ENCODE measurements at regions not wholly inside any gene's neighbourhood (a gene's known extent, or its start where the extent isn't known, plus 50 kb on each side); places are given as distances from the start of the nearest gene placed in this dataset.

GRCh38 chrX:78213331-78213730 is 73.9 kb upstream of the TAF9B start:
- Histone ChIP-seq H3K27ac (ENCODE audit: low read length) (no peak overlapping the region), H3K9me2 (replicated peaks; ENCODE audit: insufficient read depth, low read length) (no peaks in the 10 kb centered on the region), H3K4me1 (ENCODE audit: low read length) (no peaks in the 10 kb centered on the region), H3K79me2 (ENCODE audit: low read length) (no peaks in the 10 kb centered on the region), H3K4me3 (ENCODE audit: low read length) (no peak overlapping the region), H3F3A (ENCODE audit: insufficient read depth, low read length) (no peaks in the 10 kb centered on the region), H3K9me3 (replicated peaks; ENCODE audit: insufficient read depth, low read length) (no peaks in the 10 kb centered on the region), H4K20me1 (ENCODE audit: insufficient read depth, low read length) (no peaks in the 10 kb centered on the region), H3K36me3 (replicated peaks; ENCODE audit: insufficient read depth, low read length) (no peaks in the 10 kb centered on the region), H3K9ac (ENCODE audit: low read length) (no peak overlapping the region), H3K4me2 (ENCODE audit: low read depth, low read length) (no peak overlapping the region), H3K27me3 (replicated peaks; ENCODE audit: insufficient read depth, low read length) (no peaks in the 10 kb centered on the region), H2AFZ (ENCODE audit: low read length) (no peak overlapping the region)
- DNase-seq, result no peak
- TF ChIP-seq EZH2 (optimal IDR thresholded peaks at IDR 0.05; ENCODE audit: low read depth, low read length), result no peak
- TF ChIP-seq CTCF (IDR thresholded peaks at IDR 0.05; ENCODE audit: low read length), result no peak
- TF ChIP-seq EZH2phosphoT487 (IDR thresholded peaks at IDR 0.05; ENCODE audit: low read length), result no peak

- DNase-seq, result peak; percentile 36
- no peaks in the 10 kb centered on the region for H3K27me3 ChIP-seq (replicated peaks; ENCODE audit: insufficient read depth, low read length)
- H3K4me2 ChIP-seq (ENCODE audit: low read depth, low read length), result no peak overlapping the region
- no peaks in the 10 kb centered on the region for H3K9me2 ChIP-seq (replicated peaks; ENCODE audit: insufficient read depth, low read length)
- TF ChIP-seq CTCF (IDR thresholded peaks at IDR 0.05; ENCODE audit: low read length), result peak; percentile 43
- TF ChIP-seq EZH2 (optimal IDR thresholded peaks at IDR 0.05; ENCODE audit: low read depth, low read length), result no peak
- no peak for TF ChIP-seq EZH2phosphoT487 (IDR thresholded peaks at IDR 0.05; ENCODE audit: low read length)
- no peak overlapping the region for H3K4me3 ChIP-seq (ENCODE audit: low read length)
- H3K79me2 ChIP-seq (ENCODE audit: low read length), result no peaks in the 10 kb centered on the region
- no peaks in the 10 kb centered on the region for H3F3A ChIP-seq (ENCODE audit: insufficient read depth, low read length)
- no peak overlapping the region for H3K27ac ChIP-seq (ENCODE audit: low read length)
- H3K9me3 ChIP-seq (replicated peaks; ENCODE audit: insufficient read depth, low read length), result no peaks in the 10 kb centered on the region
- H3K9ac ChIP-seq (ENCODE audit: low read length), result no peak overlapping the region
- H4K20me1 ChIP-seq (ENCODE audit: insufficient read depth, low read length), result no peaks in the 10 kb centered on the region
- H2AFZ ChIP-seq (ENCODE audit: low read length), result no peak overlapping the region
- H3K4me1 ChIP-seq (ENCODE audit: low read length), result no peaks in the 10 kb centered on the region
- H3K36me3 ChIP-seq (replicated peaks; ENCODE audit: insufficient read depth, low read length), result no peaks in the 10 kb centered on the region
These were observed 60.4 kb upstream of the TAF9B start for GRCh38 chrX:78199851-78200250.
